Head of caudate nucleus (tissue), 42 donors: ENCODE measurements at regions not wholly inside any gene's neighbourhood (a gene's known extent, or its start where the extent isn't known, plus 50 kb on each side); places are given as distances from the start of the nearest gene placed in this dataset.
"Not testable (repeated sequence)": the region's sequence is repeated elsewhere in the genome, so short reads cannot be mapped to it uniquely, and the experiment has no call there.

ENCODE experiments used
- DNase-seq, 42 donors: peaks; one replicate each; pipeline versions ENCODE4 v3.0.0 to v3.0.0-alpha.2; 2020 to 2021; ENCODE audit warnings: mixed read lengths in 7 of 42
- intact Hi-C: fragments of 100-400 bp; cut with DNase I; formaldehyde crosslinking; loops from one replicate; pipeline ENCODE4 v1.15.0; 2022

DNA sequence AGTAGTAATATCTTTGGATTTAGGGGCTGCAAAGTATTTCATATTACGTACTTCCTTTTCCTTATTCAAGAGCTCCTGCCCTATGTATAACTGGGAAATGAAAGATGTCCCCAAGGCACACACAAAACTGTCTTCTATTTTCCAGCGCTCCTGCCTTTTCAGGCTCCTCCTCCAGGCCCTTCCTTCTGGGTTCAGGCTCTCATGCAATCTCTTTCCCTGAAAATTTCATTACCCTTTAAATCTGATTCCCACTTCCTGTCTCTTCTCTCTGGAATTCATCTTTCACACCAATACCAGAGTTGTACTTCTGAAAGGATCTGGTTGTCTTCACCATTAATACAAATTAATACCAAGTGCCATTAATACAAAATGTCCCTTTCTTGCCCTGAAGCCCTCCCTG lies 181.6 kb downstream of the UTRN start:
- intact Hi-C loops = no loop called here

DNA sequence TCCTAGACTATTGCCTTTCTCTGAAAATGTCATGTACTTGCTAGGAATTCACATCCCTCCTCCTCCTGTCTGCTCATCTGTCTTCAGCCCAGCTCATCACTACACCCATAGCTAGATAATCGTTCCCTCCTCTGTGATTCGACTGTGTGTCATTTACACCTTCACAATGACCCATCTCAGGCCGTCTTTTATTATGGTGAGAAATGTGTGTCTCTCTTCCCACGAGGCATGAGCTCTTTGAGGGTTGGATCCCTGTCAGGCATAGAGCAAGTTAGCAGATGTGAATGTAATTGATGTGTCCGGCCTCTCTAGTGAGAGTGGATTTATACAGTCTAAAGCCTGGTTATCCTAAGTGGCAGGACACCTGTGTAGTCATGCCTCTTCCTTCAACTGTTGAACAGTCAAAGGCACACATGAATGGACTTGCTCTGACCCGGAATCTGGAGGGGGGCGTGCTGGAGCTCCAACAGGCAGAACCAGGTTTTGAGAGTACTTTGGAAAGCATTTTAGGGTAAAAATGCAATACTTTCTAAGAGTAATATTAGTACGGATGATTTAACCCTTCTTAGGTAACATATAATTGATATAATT lies 182.1 kb downstream of the UTRN start:
- DNase-seq = no peak
- intact Hi-C loops = no loop called here

More for the DNA sequence above, 181.6 kb downstream of the UTRN start:
- no peak for DNase-seq

DNA sequence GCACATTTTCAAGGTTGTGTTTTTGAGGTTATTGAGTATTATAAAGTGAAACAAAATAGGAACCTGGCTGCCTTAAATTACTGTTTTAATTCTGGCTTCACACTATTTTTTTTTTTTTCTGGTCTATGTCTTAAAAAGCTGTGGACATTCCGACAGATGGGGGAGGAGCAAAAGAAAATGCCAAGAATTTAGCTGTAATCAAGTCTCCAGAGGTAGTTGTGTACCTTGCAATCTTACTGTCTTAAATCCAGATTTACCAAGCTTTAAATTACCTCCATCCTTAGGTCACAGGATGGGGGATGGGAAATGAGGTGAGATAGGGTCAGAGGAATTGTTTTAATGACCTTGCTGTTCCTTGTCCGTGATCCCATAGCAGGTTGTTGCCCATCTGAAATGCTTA lies 182.8 kb downstream of the UTRN start:
- intact Hi-C loops = no loop called here
- DNase-seq = no peak

DNA sequence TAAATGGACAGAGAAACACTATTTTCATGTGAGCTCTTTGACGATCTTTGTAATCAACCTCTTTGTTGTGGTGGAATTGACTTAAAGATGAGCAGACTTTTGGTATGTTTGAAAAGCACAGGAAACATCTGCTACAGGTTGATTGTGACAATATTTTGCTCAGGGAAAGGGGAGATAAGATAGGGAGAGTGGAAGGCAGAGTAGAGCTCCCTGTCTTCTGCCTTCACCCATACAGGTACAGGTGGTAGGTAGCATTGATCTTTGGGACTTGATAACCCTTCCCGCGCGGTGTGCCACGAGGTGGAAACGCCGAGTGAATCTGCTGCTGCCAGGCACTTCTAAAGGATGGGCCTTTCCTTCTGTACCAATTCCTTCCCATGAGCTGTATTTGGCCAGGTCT lies 183.6 kb downstream of the UTRN start:
- DNase-seq = no peak
- intact Hi-C loops = no loop called here

DNA sequence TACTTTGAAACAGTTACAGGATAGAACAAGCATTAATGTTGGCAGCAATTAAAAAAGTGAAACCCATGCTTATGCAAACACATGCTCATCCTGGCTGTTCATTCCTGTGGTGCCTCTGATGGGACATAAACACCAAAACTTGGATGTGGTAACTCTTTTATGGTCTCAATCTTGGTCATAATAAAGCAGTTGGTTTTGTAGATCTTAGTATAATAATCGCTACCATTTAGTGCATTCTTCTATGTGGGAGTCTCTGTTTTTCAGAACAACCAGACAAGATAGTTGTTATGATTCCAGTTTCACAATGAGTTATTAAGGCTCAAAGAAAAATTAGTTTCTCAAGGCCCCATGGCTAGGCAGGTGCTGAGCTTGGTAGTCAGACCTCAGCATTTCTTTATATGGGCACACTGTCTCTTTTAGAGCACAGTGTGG lies 184.0 kb downstream of the UTRN start:
- DNase-seq = no peak
- intact Hi-C loops = no loop called here

DNA sequence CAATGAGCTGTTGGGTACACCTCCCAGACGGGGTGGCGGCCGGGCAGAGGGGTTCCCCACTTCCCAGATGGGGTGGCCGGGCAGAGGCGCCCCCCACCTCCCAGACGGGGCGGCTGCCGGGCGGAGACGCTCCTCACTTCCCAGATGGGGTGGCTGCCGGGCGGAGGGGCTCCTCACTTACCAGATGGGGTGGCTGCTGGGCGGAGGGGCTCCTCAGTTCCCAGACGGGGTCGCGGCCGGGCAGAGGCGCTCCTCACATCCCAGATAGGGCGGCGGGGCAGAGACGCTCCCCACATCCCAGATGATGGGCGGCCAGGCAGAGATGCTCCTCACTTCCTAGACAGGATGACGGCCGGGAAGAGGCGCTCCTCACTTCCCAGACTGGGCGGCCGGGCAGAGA lies 185.1 kb downstream of the UTRN start:
- intact Hi-C loops, DNase-seq: not testable (repeated sequence)

DNA sequence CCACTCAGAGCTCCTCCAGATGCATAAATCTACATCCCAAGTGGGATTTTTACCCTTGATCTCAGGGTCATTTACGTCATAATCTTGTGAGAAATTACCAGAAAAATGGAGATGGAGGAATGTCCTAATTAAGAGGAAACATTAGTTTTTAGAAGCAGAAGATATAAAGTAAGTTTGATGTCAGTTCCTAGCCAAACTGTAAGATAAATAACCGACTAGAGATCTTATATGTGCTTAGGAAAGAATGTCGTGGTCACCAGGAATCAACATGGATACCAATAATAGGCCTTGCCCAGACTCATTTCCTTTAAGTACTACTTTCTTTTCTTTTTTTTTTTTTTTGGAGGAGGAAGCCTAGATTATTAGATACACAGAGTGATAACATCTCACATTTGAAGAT lies 186.9 kb downstream of the UTRN start:
- intact Hi-C loops = no loop called here
- no peak for DNase-seq

DNA sequence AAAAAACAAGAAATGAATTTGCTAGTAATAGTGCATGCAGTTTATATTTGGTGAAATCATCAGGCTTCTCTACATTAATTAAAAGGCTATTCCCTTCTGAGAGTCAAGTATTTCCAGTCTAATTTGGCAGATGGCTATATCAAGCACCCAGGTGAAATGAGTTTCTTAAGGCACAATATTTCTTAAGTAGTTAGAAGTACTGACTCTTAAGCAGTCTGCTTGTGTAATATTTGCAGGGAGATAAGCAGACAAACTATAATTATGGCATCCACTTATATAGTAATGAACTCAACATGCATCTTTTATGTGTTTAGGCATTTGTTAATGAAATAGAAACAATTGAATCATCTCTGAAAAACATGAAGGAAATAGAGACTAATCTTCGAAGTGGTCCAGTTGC lies 189.2 kb downstream of the UTRN start:
- intact Hi-C loops = no loop called here
- no peak for DNase-seq

DNA sequence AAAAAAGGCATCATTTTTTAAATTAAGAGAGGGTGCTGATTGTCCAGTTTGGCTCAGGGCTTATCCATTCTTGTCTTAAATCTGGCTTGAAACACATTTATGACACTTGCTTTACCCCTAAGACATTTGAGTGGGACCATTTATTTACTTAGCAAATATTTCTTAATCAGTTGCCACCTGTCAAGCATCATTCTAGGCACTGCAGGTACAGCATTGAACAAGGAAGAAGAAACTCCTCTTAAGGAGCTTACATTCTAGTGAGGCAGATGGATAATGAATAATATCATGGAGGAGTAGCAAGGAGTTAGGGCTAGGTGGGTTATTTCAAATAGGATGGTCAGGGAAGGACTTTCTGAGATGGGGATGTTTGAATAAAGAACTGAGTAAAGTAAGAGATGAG lies 189.8 kb downstream of the UTRN start:
- no peak for DNase-seq
- intact Hi-C loops = no loop called here

DNA sequence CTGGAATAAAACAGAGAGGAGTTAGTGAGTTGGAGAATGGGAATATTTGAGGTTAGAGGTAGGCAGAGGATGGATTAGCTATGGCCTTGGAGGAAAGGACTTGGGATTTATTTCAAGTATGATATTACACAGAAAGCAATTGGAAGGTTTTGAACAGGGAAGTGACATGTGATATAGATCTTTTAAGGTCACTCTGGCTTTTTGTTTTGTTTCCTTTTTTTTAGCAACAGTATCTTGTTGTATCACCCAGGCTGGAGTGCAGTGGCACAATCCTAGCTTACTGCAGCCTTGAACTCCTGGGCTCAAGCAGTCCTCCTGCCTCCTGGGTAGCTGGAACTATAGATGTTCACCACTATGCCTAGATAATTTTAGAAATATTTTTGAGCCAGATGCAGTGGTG lies 190.3 kb downstream of the UTRN start:
- DNase-seq = no peak
- intact Hi-C loops = no loop called here

DNA sequence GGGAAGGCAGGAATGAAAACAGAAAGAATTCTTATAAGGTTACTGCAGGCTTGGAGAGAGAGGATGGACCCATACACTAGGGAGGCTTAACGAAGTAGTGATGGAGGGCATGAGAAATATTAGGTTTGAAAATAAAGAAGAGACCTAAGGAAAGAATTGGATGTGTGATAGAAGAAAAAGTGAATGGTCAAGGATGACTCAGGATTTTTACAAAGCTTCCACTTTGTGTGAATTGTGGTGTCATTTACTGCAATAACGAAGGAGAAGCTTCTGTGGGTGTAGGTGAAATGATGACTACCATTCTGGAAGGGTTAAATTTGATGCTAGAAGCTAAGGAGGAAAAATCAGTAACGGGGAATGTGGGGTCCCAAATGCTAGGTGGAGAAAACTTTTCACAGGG lies 191.2 kb downstream of the UTRN start:
- intact Hi-C loops = no loop called here
- DNase-seq = no peak

DNA sequence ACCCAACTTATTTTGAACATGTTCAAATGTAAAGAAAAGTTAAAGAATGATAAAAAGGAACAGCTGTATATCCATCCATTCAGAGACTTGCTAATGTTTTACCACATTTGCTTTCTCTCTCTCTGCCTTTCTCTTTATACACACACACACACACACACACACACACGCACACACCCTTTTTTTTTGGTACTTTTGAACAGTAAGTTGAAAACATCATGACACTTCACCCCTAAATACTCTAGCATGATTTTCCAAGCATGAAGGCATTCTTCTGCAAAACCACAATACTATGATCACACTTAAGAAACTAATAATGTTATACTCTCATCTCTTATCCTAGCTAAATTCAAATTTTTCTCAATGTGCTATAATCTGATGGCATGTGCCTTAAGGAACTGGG lies 192.3 kb downstream of the UTRN start:
- DNase-seq = no peak
- intact Hi-C loops = no loop called here

DNA sequence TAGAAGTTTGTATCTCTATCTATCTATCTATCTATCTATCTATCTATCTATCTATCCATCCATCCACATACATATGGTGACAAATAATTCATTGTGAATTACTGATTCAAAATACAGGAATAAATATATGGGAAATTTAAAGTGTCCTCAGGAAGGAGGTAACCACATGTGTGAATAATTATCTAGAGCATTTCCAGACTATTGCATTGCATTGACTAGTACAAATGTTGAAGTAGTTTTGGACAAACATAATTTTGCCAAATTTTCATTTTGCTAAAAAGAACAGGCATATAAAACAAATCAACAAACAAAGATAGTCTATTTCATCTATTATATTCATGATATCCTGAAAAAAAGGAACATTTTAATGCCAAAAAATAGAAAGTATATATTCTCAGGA lies 192.7 kb downstream of the UTRN start:
- intact Hi-C loops = no loop called here
- no peak for DNase-seq

DNA sequence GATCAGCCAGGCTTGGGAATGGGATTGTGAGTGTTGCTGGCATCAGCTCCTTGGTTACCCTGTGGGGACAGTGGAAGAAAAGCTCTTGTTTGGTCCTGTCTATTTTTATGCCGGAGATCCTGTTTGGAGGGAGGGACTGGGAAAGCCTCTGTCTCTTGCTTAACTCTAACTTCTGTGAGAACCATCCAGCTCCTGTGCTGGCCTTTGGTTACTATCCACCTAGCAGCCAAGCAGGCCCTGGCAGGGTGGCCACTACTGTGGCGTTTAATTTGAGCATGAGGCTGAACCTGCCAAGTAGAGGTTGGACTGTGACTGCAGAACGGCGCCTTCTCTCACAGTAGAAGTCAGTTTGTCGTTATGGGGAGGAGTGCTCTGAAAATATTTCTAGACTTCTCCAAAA lies 193.3 kb downstream of the UTRN start:
- intact Hi-C loops = no loop called here
- peak in 24 of 42 donors; percentile 5 to 67 (median 34) for DNase-seq

DNA sequence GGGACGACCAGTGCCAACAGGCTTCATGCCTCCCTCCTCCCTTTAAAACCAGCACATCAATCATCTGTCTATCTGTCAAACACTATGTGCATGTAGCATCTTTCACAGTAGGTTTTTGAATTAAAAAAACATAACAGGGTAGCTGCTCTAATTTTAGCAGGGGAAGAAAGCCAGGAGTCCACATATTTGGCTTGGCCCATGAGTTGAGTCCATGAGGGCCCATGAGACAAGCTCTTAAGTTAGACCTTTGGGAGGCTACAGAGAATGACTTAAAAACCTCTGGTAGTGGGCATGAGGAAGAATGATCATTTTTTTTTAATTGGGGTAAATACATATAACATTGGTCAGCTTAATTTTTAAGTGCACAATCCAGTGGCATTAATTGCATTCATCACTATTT lies 194.9 kb downstream of the UTRN start:
- intact Hi-C loops = loop anchor here (5.0 kb wide), 1 partner anchor 373 kb away; no protein-coding TSS in a partner anchor
- no peak for DNase-seq

DNA sequence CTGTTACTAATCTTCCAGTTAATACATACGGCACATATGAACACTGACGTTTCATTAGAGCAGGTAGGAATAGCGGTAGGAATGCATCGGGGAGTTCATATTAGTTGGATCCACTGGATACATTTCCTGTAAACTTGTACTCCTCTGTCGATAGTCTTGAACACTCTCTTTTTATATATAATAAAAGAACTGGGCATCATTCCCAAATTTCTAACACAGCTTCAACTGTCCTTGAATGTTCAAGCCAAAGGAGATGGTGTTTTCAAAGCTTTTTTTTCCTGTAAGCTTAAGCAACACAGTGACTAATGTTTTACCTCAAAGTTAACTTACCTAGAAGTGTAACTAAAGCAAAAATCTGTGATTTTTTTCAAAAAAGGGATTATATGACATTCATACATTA lies 195.3 kb downstream of the UTRN start:
- intact Hi-C loops = loop anchor here (5.0 kb wide), 1 partner anchor 373 kb away; no protein-coding TSS in a partner anchor
- DNase-seq = no peak

DNA sequence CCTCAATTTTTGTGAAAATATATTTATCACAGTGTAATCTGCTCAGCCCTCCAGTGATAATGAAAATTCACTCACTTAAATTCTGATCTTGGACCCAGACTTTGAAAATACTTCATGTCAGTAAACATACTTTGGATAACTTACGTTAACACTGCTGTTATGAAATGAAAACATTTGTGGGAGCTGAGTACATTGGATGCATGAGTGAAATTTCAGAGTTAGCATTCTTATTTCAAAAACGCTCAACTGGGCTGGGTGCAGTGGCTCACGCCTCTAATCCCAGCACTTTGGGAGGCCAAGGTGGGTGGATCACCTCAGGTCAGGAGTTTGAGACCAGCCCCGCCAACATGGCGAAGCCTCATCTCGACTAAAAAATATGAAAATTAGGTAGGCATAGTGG lies 196.4 kb downstream of the UTRN start:
- intact Hi-C loops = loop anchor here (5.0 kb wide), 1 partner anchor 374 kb away; no protein-coding TSS in a partner anchor
- DNase-seq = no peak

DNA sequence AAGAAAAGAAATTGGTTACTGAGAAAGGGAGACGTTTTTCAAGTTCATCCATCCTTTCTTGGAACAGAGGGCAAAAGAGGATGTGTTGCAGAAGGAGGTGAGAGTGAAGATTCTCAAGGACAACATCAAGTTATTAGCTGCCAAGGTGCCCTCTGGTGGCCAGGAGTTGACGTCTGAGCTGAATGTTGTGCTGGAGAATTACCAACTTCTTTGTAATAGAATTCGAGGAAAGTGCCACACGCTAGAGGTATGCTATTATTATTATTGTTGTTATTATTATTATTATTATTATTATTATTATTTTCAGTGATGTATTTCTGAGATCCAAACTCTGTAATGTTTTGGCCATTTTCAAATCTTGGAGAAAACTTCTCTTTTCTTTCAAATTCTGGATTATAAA lies 197.0 kb downstream of the UTRN start:
- intact Hi-C loops = loop anchor here (5.0 kb wide), 1 partner anchor 375 kb away; no protein-coding TSS in a partner anchor
- DNase-seq = peak; percentile 39 to 85 (median 70)

DNA sequence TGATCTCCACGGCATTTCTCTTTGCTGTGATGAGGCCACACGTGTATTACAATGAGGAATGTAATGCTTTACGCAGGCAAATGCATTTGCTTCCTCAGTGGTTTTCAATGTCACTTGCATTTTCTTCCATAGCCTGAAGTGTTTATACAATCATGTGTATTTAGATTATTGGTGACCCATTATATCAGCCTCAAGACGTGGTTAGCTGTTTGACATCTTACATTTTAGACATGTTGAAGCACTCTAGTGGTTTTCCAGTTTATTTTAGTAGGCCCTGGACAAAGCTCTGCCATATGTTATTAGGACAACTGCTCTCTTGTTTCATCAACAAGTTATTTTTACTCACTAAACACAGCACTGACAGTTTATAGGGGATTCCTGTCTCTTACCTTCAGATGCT lies 200.4 kb downstream of the UTRN start:
- intact Hi-C loops = no loop called here
- DNase-seq = no peak

DNA sequence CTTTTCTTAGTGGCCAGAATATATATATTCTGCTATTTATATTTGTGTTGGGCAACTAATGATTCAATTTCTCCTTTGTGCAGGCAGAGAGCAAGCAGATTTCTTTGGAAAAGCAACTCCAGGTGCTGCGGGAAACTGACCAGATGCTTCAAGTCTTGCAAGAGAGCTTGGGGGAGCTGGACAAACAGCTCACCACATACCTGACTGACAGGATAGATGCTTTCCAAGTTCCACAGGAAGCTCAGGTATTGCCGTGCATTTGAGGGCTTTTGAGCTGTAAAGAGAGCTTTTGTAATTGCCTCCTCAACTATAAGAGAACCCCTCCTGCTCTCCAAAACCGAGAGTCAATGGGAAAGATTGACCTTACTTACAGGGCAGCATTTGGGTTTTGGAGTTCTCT lies 203.5 kb downstream of the UTRN start:
- intact Hi-C loops = no loop called here
- no peak for DNase-seq

DNA sequence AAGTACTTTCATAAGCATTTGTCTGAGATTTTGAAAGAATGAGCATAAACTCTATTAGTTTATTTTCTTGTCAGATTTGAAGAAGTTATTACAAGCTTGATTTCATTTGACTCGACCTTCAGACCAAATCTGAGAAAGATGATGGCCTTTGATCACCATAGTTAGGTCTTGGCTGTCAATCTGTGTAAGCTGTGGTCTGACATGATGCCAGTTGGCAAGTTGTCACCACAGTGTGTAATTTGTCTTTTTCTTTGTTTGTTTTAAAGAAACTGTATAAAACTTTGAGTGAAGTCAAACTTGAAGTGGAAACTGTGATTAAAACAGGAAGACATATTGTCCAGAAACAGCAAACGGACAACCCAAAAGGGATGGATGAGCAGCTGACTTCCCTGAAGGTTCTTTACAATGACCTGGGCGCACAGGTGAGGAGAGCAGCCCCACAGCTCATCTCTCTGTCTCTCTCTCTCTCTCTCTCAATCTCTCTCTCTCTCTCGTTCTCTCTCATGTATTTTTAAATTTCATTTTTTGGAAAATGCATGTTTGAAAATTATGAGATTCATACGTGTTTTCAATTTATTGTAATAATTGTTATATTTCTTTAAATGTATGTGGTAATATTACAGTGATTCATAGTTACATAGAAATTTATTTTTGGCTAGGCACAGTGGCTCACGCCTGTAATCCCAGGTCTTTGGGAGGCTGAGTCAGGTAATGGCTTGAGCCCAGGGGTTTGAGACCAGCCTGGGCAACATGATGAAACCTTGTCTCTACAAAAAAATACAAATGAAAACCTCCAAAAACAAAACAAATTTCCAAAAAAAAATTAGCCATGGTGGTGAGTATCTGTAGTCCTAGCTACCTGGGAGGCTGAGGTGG lies 208.1 kb downstream of the UTRN start:
- intact Hi-C loops = no loop called here
- no peak for DNase-seq
